ENCODE measurements at regions not wholly inside any gene's neighbourhood (a gene's known extent, or its start where the extent isn't known, plus 50 kb on each side); places are given as distances from the start of the nearest gene placed in this dataset.

GRCh38 chr4:113825272-113825671, 63.7 kb upstream of the CAMK2D start (continued):
- TF ChIP-seq ZNF592 (IDR thresholded peaks at IDR 0.05) (no peak), SMARCA5 (IDR thresholded peaks at IDR 0.05) (no peak), IKZF1 (conservative IDR thresholded peaks at IDR 0.05) (peak; percentile 70), RUNX3 (IDR thresholded peaks at IDR 0.05; ENCODE audit: low read length) (peak; percentile 97), PAX5 (IDR thresholded peaks at IDR 0.05; ENCODE audit: borderline replicate concordance, low read depth, low read length) (peak; percentile 69; the same call in 1 of the 2 replicates), FOXM1 (IDR thresholded peaks at IDR 0.05; ENCODE audit: low read depth, low read length) (peak; percentile 72; the same call in 1 of the 2 replicates), EP300 (IDR thresholded peaks at IDR 0.05; ENCODE audit: borderline replicate concordance in 1 of 2, control insufficient read depth in 1 of 2, low read depth in 2 of 2, low read length in 2 of 2) (peak in 1 of 2 experiments; percentile 54; a peak in 1 of 4 replicates), SUPT20H (IDR thresholded peaks at IDR 0.05; ENCODE audit: borderline replicate concordance, control insufficient read depth, low read depth, low read length) (no peak), KDM1A (IDR thresholded peaks at IDR 0.05; ENCODE audit: borderline replicate concordance) (no peak), POU2F2 (IDR thresholded peaks at IDR 0.05; ENCODE audit: borderline replicate concordance, low read depth, low read length) (0 out of 3 replicates have a peak, but pooled peaks have one; percentile 38), EZH2 (IDR thresholded peaks at IDR 0.05; ENCODE audit: borderline replicate concordance, control insufficient read depth, low read depth, low read length) (no peak), MTA2 (IDR thresholded peaks at IDR 0.05; ENCODE audit: low read depth) (peak; percentile 69)
- TF ChIP-seq, protein P1, sequence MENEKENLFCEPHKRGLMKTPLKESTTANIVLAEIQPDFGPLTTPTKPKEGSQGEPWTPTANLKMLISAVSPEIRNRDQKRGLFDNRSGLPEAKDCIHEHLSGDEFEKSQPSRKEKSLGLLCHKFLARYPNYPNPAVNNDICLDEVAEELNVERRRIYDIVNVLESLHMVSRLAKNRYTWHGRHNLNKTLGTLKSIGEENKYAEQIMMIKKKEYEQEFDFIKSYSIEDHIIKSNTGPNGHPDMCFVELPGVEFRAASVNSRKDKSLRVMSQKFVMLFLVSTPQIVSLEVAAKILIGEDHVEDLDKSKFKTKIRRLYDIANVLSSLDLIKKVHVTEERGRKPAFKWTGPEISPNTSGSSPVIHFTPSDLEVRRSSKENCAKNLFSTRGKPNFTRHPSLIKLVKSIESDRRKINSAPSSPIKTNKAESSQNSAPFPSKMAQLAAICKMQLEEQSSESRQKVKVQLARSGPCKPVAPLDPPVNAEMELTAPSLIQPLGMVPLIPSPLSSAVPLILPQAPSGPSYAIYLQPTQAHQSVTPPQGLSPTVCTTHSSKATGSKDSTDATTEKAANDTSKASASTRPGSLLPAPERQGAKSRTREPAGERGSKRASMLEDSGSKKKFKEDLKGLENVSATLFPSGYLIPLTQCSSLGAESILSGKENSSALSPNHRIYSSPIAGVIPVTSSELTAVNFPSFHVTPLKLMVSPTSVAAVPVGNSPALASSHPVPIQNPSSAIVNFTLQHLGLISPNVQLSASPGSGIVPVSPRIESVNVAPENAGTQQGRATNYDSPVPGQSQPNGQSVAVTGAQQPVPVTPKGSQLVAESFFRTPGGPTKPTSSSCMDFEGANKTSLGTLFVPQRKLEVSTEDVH (IDR thresholded peaks at IDR 0.05; ENCODE audit: low read depth, partially characterized antibody), result no peak
- TF ChIP-seq, protein P2, sequence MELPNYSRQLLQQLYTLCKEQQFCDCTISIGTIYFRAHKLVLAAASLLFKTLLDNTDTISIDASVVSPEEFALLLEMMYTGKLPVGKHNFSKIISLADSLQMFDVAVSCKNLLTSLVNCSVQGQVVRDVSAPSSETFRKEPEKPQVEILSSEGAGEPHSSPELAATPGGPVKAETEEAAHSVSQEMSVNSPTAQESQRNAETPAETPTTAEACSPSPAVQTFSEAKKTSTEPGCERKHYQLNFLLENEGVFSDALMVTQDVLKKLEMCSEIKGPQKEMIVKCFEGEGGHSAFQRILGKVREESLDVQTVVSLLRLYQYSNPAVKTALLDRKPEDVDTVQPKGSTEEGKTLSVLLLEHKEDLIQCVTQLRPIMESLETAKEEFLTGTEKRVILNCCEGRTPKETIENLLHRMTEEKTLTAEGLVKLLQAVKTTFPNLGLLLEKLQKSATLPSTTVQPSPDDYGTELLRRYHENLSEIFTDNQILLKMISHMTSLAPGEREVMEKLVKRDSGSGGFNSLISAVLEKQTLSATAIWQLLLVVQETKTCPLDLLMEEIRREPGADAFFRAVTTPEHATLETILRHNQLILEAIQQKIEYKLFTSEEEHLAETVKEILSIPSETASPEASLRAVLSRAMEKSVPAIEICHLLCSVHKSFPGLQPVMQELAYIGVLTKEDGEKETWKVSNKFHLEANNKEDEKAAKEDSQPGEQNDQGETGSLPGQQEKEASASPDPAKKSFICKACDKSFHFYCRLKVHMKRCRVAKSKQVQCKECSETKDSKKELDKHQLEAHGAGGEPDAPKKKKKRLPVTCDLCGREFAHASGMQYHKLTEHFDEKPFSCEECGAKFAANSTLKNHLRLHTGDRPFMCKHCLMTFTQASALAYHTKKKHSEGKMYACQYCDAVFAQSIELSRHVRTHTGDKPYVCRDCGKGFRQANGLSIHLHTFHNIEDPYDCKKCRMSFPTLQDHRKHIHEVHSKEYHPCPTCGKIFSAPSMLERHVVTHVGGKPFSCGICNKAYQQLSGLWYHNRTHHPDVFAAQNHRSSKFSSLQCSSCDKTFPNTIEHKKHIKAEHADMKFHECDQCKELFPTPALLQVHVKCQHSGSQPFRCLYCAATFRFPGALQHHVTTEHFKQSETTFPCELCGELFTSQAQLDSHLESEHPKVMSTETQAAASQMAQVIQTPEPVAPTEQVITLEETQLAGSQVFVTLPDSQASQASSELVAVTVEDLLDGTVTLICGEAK (IDR thresholded peaks at IDR 0.05; ENCODE audit: borderline replicate concordance), result no peak
- TF ChIP-seq, protein P3, sequence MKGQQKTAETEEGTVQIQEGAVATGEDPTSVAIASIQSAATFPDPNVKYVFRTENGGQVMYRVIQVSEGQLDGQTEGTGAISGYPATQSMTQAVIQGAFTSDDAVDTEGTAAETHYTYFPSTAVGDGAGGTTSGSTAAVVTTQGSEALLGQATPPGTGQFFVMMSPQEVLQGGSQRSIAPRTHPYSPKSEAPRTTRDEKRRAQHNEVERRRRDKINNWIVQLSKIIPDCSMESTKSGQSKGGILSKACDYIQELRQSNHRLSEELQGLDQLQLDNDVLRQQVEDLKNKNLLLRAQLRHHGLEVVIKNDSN (IDR thresholded peaks at IDR 0.05; ENCODE audit: borderline replicate concordance, extremely low read length, insufficient read depth, low read depth, low read length), result no peak
- TF ChIP-seq, protein P4, sequence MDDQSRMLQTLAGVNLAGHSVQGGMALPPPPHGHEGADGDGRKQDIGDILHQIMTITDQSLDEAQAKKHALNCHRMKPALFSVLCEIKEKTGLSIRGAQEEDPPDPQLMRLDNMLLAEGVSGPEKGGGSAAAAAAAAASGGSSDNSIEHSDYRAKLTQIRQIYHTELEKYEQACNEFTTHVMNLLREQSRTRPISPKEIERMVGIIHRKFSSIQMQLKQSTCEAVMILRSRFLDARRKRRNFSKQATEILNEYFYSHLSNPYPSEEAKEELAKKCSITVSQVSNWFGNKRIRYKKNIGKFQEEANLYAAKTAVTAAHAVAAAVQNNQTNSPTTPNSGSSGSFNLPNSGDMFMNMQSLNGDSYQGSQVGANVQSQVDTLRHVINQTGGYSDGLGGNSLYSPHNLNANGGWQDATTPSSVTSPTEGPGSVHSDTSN (IDR thresholded peaks at IDR 0.05; ENCODE audit: insufficient replicate concordance, low read depth, low read length), result no peak
